Erythroblast (primary cell): ENCODE measurements at regions not wholly inside any gene's neighbourhood (a gene's known extent, or its start where the extent isn't known, plus 50 kb on each side); places are given as distances from the start of the nearest gene placed in this dataset.

ENCODE experiments used
- GATA1 ChIP-seq: IDR thresholded peaks from 2 replicates; pipeline ENCODE4 v1.6.1; 2011; ENCODE audit warnings: low read depth, mild to moderate bottlenecking, control low read depth, low read length, moderate library complexity
- POLR2A ChIP-seq: IDR thresholded peaks from 2 replicates; pipeline ENCODE4 v1.6.1; 2011; ENCODE audit warnings: mild to moderate bottlenecking, low read length

- TF ChIP-seq POLR2A (no peak), GATA1 (no peak)
Measured at GRCh38 chr2:133777574-133777960, 209.3 kb upstream of the NCKAP5 start.
